Liver (tissue), 8 donors: ENCODE measurements at regions not wholly inside any gene's neighbourhood (a gene's known extent, or its start where the extent isn't known, plus 50 kb on each side); places are given as distances from the start of the nearest gene placed in this dataset.

ENCODE experiments used
- DNase-seq: peaks from one replicate; pipeline ENCODE4 v3.0.0-alpha.2; 2017; ENCODE audit warnings: low spot score
- H3K27ac ChIP-seq, 2 donors: one replicate each; pipeline ENCODE4 v1.7.0; 2013; ENCODE audit warnings: inconsistent platforms in 2 of 2, low read length in 2 of 2, control low read depth in 1 of 2, low read depth in 1 of 2, mild to moderate bottlenecking in 1 of 2
- H3K27me3 ChIP-seq, 4 donors: one replicate each; pipeline versions ENCODE4 v1.6.1 to v1.7.0; 2013; ENCODE audit warnings: low read length in 3 of 4, inconsistent platforms in 1 of 4, mild to moderate bottlenecking in 1 of 4, moderate library complexity in 1 of 4; ENCODE audit not compliant: control insufficient read depth in 4 of 4, insufficient read depth in 4 of 4
- H3K36me3 ChIP-seq, 4 donors: one replicate each; pipeline versions ENCODE4 v1.6.1 to v1.7.0; 2013; ENCODE audit warnings: low read length in 3 of 4, mild to moderate bottlenecking in 3 of 4, low read depth in 1 of 4, moderate library complexity in 1 of 4; ENCODE audit not compliant: control insufficient read depth in 4 of 4, insufficient read depth in 3 of 4
- H3K4me1 ChIP-seq, 4 donors: one replicate each; pipeline versions ENCODE4 v1.6.1 to v1.7.0; 2013; ENCODE audit warnings: low read length in 3 of 4, mild to moderate bottlenecking in 3 of 4, moderate library complexity in 1 of 4; ENCODE audit not compliant: control insufficient read depth in 4 of 4, insufficient read depth in 4 of 4
- H3K4me3 ChIP-seq, 3 donors: one replicate each; pipeline versions ENCODE4 v1.6.1 to v1.7.0; 2013; ENCODE audit warnings: low read length in 3 of 3, control low read depth in 1 of 3, low read depth in 1 of 3, mild to moderate bottlenecking in 1 of 3
- H3K9ac ChIP-seq, 2 donors: one replicate each; pipeline ENCODE4 v1.7.0; 2013; ENCODE audit warnings: low read length in 2 of 2, mild to moderate bottlenecking in 2 of 2, moderate library complexity in 2 of 2, control low read depth in 1 of 2, low read depth in 1 of 2
- H3K9me3 ChIP-seq, 4 donors: one replicate each; pipeline versions ENCODE4 v1.6.1 to v1.7.0; 2013; ENCODE audit warnings: low read length in 3 of 4; ENCODE audit not compliant: control insufficient read depth in 4 of 4
- CTCF ChIP-seq: fragments of 150-350 bp; IDR thresholded peaks from 2 replicates; pipeline ENCODE4 v1.5.1; 2017; ENCODE audit warnings: improper control_type of control experiment, low read depth, low read length; ENCODE audit not compliant: missing input control
- EGR1 ChIP-seq, 2 donors: IDR thresholded peaks; 2 replicates each; pipeline ENCODE4 v1.6.1; 2016 to 2018; ENCODE audit warnings: antibody characterized with exemption in 2 of 2, low read depth in 2 of 2
- FOXA2 ChIP-seq: IDR thresholded peaks from 2 replicates; pipeline ENCODE4 v1.6.1; 2016; ENCODE audit warnings: antibody characterized with exemption
- GABPA ChIP-seq, 2 donors: IDR thresholded peaks in 1 of 2; conservative IDR thresholded peaks in 1 of 2; 2 replicates each; pipeline ENCODE4 v1.6.1; 2016; ENCODE audit warnings: antibody characterized with exemption in 2 of 2, mild to moderate bottlenecking in 1 of 2, moderate library complexity in 1 of 2
- HNF4A ChIP-seq, 2 donors: conservative IDR thresholded peaks; 2 replicates each; pipeline ENCODE4 v1.6.1; 2016; ENCODE audit warnings: antibody characterized with exemption in 2 of 2, mild to moderate bottlenecking in 2 of 2
- HNF4G ChIP-seq: IDR thresholded peaks from 2 replicates; pipeline ENCODE4 v1.6.1; 2016; ENCODE audit warnings: antibody characterized with exemption
- JUND ChIP-seq, 2 donors: IDR thresholded peaks; 2 replicates each; pipeline ENCODE4 v1.6.1; 2016; ENCODE audit warnings: antibody characterized with exemption in 2 of 2
- MAX ChIP-seq: IDR thresholded peaks from 2 replicates; pipeline ENCODE4 v1.6.1; 2016; ENCODE audit warnings: antibody characterized with exemption
- NR2F2 ChIP-seq: IDR thresholded peaks from 2 replicates; pipeline ENCODE4 v1.6.1; 2016; ENCODE audit warnings: antibody characterized with exemption
- RAD21 ChIP-seq, 2 donors: IDR thresholded peaks; 2 replicates each; pipeline ENCODE4 v1.6.1; 2016; ENCODE audit warnings: antibody characterized with exemption in 2 of 2, mild to moderate bottlenecking in 2 of 2
- REST ChIP-seq: IDR thresholded peaks from 2 replicates; pipeline ENCODE4 v1.6.1; 2016; ENCODE audit warnings: antibody characterized with exemption, mild to moderate bottlenecking
- RXRA ChIP-seq, 2 donors: IDR thresholded peaks; 2 replicates each; pipeline ENCODE4 v1.6.1; 2017 to 2018; ENCODE audit warnings: antibody characterized with exemption in 2 of 2, mild to moderate bottlenecking in 1 of 2
- SP1 ChIP-seq: IDR thresholded peaks from 2 replicates; pipeline ENCODE4 v1.6.1; 2018; ENCODE audit warnings: antibody characterized with exemption, mild to moderate bottlenecking
- TAF1 ChIP-seq: conservative IDR thresholded peaks from 2 replicates; pipeline ENCODE4 v1.6.1; 2016; ENCODE audit warnings: antibody characterized with exemption, mild to moderate bottlenecking
- YY1 ChIP-seq: IDR thresholded peaks from 2 replicates; pipeline ENCODE4 v1.6.1; 2016; ENCODE audit warnings: antibody characterized with exemption, mild to moderate bottlenecking
- ZBTB33 ChIP-seq: IDR thresholded peaks from 2 replicates; pipeline ENCODE4 v1.6.1; 2016; ENCODE audit warnings: antibody characterized with exemption
- WGBS: extraction: QIAGEN DNeasy Blood & Tissue Kit; methylation state at CpG from one replicate; pipeline ENCODE4 v1.1.7; 2013; 5-methylcytosine and 5-hydroxymethylcytosine counted together
- donor health status: healthy.
- donor health status: healthy.
- donor health status: healthy.
- donor health status: healthy.
- donor health status: healthy.

GRCh38 chr16:73143576-73144422 lies 95.9 kb upstream of the ZFHX3 start:
- TF ChIP-seq HNF4G: no peak
- TF ChIP-seq SP1: no peak
- no peak for TF ChIP-seq RXRA (IDR thresholded peaks at IDR 0.05)
- 61% methylated on average over 14 of the region's 14 CpGs for WGBS
- Histone ChIP-seq H3K9ac (peak overlapping the region in 1 of 2 donors; percentile 42), H3K27ac (peak overlapping the region in 1 of 2 donors; percentile 55), H3K4me1 (peaks cover 0 to 27% (median 3%) of the 10 kb centered on the region in 4 donors), H3K27me3 (no peaks in the 10 kb centered on the region), H3K4me3 (peak overlapping the region in 1 of 3 donors; percentile 15), H3K36me3 (no peaks in the 10 kb centered on the region), H3K9me3 (no peaks in the 10 kb centered on the region)
- DNase-seq: no peak

GRCh38 chr16:73143002-73143401 lies 95.1 kb upstream of the ZFHX3 start:
- Histone ChIP-seq H3K9ac (no peak overlapping the region), H3K9me3 (no peaks in the 10 kb centered on the region), H3K36me3 (no peaks in the 10 kb centered on the region), H3K4me1 (peaks cover 0 to 27% (median 3%) of the 10 kb centered on the region in 4 donors), H3K4me3 (no peak overlapping the region), H3K27me3 (no peaks in the 10 kb centered on the region), H3K27ac (no peak overlapping the region)
- TF ChIP-seq JUND (IDR thresholded peaks at IDR 0.05) (no peak), FOXA2 (no peak), REST (no peak), RXRA (IDR thresholded peaks at IDR 0.05) (no peak), GABPA (IDR thresholded peaks at IDR 0.05 in 1 of 2, conservative IDR thresholded peaks at IDR 0.05 in 1 of 2) (no peak), RAD21 (IDR thresholded peaks at IDR 0.05) (no peak), HNF4A (conservative IDR thresholded peaks at IDR 0.05) (no peak), CTCF (no peak), EGR1 (IDR thresholded peaks at IDR 0.05; ENCODE audit: low read depth in 2 of 2) (no peak), MAX (no peak), YY1 (no peak), NR2F2 (no peak), ZBTB33 (no peak), HNF4G (no peak), SP1 (no peak), TAF1 (no peak)
- no peak for DNase-seq
- WGBS: 89% methylated on average over 6 of the region's 6 CpGs
